ENCODE measurements at regions not wholly inside any gene's neighbourhood (a gene's known extent, or its start where the extent isn't known, plus 50 kb on each side); places are given as distances from the start of the nearest gene placed in this dataset.

DNA sequence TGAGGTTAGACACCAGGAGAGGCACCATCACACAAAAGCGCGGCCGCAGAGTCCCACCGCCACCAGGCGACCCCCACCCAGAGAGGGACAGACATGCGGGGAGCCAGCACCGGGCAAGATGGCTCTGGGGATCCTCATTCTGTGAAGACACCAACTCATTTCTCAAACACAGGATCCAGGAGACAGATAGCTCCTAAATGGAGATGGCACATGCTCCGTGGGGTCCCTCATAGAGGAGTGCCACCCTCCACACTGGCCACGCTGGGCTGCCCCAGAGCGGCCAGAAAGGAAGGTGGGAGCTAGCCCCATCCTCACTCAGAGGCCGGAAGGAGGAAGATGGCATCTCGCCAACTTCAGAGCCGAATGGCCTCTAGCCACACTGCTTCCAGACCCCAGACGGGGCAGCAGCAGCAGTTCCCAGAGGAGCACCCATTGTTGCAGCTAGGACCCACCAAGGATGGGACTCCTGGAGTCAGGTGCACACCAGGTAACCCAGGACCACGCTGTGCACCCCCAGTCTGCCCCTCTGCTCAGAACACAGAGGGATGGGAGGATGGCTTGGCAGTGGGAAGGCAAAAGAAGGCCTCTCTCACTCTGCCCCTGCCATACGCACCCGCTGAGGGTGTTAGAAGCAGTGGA, 78.6 kb downstream of the ZIC5 start:
- DNase-seq = no peak

DNA sequence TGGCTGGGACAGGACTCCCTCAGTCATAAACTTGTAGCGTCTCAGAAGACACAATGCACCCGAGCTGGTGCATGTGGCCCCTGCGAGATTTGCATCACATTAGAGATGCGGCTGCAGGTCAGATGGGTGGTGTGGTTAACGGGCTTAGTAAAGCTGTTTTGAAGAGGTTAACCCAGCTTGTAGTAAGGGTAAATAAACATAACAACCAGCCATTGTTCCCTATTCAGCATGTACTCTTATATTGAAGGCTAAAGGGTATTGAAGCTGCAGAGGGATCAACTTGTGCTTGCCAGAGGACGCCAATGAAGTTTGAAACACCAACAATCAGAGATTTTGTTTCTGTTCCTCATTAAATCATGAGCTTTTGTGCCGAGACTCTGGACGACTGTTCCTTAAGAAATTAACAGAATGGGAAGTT, 79.4 kb downstream of the ZIC5 start:
- DNase-seq = peak; percentile 40 to 42

DNA sequence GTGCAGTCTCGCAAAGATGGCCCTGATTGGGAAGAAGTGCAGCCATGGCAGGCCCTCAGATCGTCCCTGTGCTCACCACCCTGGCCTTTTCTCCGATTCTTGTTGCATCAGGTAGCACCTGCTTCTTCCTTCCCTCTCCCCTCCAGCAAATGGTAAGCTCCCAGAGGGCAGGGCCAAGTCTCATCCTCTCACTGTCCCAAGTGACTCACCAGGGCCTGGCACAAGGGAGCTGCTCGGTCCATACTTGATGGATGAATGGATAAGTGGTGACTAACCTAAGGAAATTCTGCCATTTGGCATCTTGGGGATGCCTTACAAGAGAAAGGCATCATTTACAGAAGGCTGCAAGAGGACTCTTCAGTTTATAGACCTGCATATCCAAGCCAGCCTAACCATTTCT, 84.9 kb downstream of the ZIC5 start:
- DNase-seq = no peak

DNA sequence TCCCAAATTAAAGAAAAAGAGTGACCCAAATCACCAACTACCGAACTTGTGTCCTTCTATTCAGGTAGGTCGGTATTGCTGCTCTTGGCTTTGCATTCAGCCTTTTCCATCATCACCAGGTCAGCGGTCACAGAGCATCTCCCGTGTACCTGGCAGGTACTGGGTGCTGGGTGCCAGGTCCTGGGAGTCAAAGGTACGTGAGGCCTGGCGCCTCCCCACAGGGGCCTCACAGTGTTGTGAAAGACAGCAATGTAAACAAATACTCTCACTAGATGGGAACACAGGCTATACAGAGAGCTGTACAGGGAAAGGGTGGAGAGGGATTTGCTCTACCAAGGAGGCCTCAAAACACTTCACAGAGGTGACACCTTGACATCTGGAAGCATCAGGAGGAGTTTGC, 86.7 kb downstream of the ZIC5 start:
- no peak for DNase-seq

DNA sequence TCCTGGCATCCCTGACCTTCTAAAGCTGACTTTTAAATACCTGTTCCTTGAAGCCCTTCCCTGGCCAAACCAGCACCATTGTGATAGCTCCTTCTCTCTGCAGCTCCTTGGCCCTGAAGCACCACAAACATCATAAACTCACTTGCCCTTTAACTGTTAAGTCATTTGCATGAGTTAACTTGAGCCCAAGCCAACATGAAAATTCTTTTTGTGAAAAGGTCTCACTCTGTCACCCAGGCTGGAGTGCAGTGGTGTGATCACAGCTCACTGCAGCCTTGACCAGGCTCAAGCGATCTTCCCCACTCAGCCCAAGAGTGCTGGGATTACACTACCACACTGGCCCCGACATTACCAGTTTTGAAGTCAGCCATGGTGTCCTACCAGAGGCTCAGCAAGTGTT, 87.8 kb downstream of the ZIC5 start:
- DNase-seq = no peak

DNA sequence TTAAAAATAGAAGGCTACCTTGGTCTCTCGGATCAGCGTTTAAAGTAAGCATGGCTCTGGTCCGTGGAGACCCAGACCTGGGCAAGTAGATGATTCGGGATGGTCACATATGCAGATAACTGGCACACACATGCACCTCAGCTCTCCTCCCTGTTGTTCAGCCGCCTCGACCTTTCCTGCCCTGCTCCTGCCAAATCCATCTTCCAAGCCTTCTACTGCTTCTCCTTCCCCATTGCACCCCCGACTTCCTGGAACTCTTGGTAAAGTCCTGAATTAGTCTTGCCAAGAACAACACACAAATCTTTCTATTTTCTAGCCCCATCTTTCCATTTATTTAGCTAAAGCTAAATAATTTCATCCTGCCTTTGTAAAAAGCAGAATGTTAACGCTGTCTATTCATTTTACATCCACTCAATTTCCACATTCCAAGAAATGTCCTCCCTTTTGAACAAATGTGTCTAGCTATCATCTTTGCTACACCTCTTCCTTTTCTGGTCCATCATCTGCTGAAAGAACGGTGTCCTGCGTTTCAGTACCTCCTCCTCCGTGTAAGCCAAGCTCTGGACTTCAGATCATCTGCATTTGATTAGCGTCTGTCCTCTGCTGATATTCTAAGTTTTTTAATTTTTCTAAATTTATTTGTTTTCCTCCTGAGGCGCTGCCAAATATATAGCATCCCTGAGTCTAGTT, 92.5 kb downstream of the ZIC5 start:
- no peak for DNase-seq

DNA sequence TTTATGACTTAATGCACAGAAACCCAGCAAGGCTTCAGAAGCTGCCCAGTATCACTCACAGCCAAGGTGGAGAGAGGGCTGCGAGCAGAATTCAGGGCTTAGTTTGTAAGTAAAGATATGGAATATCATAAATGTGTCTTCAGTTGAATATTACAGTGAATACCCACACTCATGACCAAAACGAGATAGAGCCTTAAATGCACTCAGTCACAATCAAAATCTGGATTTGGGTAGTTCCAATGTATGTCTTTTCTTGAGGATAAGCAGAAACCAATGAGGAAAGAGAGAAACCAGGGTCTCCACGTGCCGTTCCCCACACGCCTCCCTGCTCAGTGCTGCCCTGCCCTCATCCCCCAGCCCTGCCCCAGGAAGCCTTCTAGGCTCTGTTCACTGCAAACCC, 94.9 kb downstream of the ZIC5 start:
- no peak for DNase-seq

DNA sequence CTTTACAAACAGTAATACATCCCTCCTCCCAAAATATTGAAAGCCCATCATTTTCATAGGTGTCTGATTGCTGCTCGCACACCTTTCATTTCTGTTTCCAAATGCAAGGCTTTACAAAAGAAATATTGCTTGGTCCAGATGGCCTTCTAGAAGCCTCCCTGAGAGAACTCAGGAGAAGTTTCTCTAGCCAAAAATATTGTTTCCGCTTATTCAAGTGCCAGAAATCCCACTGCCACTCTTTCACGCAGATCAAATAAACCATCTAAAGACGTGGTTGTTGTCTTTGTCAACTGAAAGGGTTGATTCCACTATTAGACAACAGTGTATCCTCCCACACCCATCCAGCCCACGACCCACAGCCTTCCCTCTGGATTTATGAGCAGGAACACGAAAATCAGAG, 96.2 kb downstream of the ZIC5 start:
- peak; percentile 25 to 45 for DNase-seq

DNA sequence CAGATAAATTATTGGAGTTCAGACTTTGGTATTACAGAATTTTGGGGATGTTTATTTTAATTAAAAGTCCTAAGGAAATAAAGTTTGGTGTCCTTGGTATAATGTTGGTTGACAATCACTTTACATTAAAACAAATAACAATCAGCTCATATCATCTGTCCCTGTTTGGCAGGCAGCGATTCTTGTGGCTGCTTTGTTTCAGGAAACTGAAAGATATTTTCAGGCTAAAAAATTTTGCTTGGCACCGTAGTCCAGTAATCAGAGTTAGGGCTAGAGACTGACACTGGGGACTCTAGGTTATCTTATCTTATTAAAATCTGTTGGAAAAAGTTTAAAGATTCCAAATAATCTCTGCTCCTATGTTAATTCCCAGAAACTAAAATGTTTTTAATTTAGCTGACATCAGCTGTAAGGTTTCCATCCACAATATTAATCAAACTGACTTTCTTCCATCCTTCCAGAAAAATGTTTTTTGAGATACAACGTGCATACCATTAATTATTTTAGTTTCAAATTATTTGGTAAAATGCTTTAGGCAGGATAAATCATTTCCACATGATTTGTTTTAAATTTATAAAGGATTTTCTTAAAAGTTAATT, 97.6 kb downstream of the ZIC5 start:
- DNase-seq = peak in 1 of 2 experiments; percentile 38

DNA sequence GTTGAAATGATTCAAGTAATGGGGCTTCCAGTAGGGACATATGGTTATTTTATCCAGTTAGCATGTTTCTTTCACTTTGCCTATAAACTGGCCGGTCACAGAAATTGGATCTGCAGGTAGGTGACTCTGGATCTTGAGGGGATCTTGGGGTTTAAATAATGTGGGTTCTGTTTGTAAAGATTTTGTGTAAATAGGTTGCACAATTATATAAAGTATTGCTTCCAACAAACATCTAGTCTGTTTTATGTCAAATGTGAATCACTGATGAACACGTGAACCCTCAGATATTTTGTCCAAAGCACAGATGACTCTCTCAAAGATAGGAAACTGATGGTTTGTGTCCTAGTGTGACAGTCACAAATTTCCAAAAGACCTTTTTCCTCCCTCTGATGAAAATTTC, 98.4 kb downstream of the ZIC5 start:
- DNase-seq = no peak

DNA sequence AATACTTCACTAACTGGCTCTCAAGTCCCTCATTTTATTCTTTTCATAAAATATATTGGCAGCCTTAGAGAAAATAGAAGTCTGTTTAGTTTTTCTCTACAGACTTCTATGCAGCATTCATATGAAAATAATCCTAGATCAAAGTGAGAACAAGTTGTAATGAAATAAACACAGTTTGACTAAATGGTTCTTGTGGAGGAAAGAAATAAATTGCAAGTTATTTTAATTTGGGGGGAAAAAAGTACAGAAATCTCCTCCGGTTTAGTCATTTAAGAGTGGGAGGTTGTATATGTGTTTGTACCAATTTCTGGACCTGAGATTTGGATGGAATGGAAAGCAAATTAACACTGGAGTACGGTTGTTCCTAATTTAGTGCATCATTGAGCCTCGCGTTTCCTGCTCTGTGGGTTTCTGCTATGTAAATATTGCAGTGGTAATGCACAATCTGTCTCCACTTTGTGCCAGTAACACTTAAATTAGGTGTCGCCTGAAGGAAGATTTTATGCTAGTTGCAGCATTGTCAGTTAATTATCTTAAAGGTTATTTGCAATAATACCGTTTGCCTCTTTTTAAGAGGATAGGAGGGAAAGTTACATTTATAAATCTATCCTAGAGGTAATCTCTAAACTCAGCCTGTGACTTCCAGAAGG, 100.2 kb downstream of the ZIC5 start:
- DNase-seq = peak; percentile 83 to 96

DNA sequence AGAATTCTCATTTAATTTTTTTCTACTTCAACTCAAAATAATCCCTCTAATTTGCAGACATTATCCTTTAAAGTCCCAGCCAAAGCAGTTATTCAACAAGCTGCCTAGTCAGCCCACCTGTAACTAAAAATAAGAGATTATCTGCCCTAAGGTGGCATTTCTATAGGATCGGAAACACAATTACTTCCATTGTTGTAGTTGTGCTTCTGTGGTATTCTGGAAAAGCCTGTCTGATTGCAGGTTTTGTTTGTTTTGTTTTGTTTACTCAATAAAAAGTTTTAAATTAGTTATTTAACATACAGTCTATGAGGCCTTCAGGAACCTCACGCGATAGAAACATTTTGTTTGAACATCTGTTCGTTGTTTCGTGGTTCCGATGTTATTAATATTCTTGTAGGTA, 101.0 kb downstream of the ZIC5 start:
- peak; percentile 76 to 95 for DNase-seq

DNA sequence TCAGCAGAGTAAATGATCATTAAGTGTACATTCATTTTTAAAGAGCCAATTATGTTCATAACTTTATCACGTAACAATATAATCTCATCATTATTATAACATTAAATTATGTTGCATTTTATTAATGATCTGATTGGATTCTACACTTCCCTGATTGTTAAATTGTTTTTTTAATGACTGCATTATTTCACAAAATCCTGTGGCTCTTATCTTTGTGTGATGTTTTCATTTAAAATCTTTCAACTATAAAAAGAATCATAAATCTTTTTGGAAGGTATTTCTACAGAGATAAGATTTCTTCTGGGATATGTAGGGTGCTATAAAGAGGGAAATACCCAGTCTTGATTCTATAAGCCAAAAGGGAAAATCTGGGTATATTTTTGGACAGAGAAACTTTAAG, 101.7 kb downstream of the ZIC5 start:
- DNase-seq = no peak

DNA sequence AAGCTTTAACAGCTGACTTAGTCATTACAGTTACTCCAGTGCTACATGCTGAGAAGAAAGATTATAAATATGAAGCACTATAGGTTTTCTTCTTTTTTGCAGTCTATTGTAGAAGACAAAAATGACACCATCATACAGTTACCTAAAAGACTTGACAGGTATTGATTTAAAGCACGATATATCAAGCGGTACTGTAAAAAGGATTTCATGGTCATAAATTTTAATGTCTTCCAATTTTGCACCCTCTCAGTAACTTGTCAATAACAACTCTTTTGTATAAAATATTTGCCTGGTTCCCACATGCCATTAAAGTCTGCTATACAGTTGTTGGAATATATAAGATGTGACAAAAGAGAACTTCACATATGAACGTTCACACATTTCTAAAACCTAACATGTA, 102.8 kb downstream of the ZIC5 start:
- DNase-seq = peak in 1 of 2 experiments; percentile 57

DNA sequence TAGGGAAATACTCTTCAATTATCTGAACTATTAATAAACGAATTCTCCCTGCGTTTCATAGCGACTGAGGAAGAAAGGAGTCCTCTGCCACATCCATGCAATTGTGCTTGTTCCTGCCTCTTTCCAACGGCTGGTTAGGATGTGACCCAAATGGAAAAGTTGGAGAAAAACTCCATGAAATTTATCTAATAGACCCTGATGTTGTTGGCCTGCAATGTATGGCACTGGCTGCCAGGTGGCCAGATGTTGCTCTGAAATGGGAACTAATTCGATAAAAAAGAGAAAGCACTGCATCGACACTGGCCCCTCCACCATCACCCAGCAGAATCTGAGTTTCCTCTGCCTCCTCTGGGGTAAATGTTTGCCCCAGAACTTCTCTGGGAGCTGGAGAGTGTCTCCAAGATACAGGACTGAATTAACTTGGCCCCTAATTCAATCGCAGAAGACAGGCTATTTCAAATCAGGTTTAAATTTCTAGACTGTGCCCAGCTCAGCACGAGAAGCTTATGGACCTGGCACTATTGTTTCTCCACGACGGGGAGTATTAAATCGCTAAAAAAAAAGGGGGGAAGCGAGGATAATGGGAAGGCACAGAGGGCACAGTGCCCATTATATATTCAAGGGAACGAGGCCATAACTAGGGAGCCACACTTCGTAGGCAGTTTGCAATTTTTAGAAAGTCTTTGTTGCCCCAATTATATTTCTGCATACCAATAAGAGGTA, 103.9 kb downstream of the ZIC5 start:
- DNase-seq = peak; percentile 34 to 55

DNA sequence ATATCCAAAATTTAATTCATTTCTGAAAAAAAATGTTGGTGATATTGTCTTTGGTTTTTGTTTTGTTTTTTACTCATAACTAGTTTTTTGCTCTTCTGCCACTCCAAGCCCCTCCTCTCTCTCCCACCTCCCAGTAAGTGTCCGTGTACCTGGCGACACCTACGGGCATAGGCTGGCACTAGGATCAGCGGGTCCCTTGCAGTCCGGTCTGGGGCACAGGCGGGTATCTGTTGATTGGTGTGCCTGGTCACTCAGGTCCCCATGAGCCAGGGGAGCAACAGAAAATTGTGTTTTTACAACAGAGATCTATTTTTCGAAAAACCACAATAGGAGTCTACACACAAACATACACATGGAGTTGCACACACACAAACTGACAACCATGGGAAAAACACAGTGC, 104.8 kb downstream of the ZIC5 start:
- peak; percentile 57 to 81 for DNase-seq

DNA sequence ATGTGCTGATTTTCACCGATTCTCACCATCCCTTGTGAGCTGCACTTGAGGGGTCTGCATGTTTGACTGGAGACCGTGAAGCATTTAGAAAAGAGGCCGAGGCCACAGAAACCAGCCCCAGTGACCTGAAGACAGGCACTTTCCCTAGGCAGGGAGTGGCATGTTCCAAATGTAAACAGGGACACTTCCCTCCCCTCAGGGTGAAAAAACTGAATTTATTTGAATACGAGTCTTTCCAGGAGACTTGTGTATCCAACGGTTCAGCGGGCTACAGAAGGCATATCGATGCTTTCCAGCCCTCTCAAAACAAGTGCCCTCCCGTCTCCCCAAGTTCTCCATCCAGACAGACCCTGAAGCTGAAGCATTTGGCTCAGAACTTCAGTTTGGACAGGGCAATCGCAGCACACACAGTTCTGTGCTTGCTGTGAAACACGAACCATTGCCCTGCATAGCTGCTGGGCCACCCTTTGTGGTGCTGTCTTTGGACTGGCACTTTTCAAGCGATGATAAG, 106.1 kb downstream of the ZIC5 start:
- DNase-seq = peak; percentile 61 to 73

DNA sequence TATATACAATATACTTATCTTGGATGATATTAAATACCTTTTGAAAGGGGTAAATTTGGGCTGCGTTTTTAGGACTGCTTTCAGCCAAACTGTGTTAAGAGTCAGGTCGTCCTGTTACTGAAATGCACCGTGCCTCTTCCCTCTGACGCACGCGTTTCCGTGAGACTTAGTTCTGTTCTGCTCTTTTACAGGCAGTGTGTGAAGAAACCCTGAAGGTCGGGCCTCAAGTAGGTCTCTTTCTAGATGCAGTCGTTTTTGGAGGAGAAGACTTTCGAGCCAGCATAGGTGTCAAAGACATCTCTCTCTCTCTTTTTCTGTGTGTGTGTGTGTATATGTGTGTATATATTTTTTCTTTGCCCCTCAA, 107.0 kb downstream of the ZIC5 start:
- peak in 1 of 2 experiments; percentile 56 for DNase-seq

DNA sequence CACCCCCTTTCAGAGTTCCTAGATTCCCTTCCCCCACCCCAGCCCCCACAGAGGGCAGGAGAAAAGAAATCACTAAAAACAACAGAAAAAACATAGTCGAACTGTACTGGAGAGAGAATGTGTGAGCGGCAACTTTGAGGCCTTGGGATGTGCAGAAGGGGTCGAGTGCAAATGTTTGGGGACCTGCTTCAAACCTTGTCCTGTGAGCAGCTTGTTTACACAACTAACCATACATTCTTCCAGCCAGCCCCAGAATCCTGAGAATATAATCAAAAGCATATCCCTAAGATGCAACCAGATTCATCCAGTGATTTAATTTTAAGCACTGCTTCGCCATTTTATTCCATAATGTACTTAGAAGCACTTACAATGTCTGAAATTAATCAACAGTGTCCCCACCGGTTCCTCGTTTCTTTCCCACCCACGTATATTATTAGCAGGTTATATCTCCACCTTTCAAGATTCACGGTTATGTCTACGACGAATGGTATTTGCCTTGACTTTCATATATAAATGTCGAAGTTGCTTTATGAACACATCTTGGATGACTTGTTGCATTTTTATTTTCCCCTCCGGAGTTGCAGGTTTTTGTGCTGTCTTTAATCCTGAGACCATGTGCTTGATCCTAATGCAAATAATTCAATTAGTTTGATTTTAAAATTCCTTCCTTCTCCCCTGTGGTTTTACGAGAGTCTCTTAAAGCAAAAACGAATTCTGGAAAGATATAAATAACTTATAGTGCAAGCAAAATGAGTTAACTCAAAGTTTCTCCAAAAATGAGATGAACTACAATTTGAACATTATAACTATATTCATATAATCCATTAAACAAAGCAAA, 107.6 kb downstream of the ZIC5 start:
- DNase-seq = no peak

DNA sequence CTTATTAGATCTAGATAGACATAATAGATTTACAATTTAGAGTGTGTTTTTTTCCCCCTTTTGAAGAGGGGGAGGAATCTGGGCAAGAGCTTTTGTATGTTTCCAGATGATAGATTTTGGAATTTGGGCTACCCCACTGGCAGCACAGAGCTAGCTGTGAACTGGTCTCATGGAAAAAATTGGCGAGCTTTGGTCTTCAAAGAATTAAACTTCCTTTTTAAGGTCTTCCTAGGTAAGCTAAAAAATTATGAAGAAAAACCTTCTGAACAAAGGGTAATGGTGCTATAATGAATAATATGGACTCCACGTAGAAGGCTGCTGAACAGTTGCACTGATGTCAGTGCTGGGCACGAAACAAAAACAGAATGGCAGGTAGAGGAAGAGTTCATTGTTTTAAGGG, 109.3 kb downstream of the ZIC5 start:
- DNase-seq = no peak

DNA sequence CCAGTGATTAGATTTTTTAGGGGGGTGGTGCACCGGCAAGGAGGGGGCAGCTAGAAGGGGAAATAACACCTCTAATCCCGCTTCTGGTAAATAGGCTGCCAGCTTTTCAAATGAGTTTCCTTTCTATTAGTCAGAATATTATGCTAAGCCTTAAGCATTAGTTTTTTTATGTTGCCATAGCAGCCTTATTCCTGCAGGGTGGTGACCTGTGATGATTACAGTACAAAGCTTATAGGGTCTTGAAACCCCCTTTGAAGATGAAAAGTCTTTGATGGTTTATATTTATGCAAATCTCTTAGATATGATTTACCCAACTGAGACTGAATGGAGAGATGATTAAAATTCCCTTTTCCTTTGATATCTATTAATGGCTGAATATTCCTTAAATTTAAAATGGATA, 109.8 kb downstream of the ZIC5 start:
- no peak for DNase-seq

DNA sequence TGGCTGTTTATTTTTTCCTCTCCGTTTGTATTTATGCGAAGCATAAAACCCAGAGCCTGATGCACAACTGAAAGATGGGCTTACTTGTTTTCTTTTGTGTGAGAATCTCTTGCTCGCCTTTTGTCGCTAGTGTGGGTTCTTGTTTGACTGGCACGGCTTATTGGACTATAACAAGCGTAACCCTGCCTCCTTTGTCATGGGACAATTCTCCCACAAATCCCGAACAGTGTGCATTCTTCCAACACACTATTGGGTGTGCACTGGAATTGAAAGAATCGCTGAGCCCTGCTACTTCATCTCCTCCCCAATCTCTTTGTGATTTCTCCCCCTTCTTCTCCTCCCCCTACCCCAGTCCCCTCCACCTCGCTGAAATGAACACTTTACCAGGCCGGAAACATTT, 110.8 kb downstream of the ZIC5 start:
- DNase-seq = peak in 1 of 2 experiments; percentile 21
